ENCODE measurements at regions not wholly inside any gene's neighbourhood (a gene's known extent, or its start where the extent isn't known, plus 50 kb on each side); places are given as distances from the start of the nearest gene placed in this dataset.

GRCh38 chr12:91273560-91273959 is 90.9 kb upstream of the DCN start:
- TF ChIP-seq CTCF (IDR thresholded peaks at IDR 0.05; ENCODE audit: unreplicated experiment) = no peak
- H3K27me3 Mint-ChIP-seq (ENCODE audit: low read depth) = no peaks in the 10 kb centered on the region
- DNase-seq (ENCODE audit: low spot score in 2 of 2, unreplicated experiment in 2 of 2) = no peak
- H3K9me3 Mint-ChIP-seq = peaks cover 13% of the 10 kb centered on the region
- H3K4me1 Mint-ChIP-seq = peaks cover 58% of the 10 kb centered on the region
- H3K27ac Mint-ChIP-seq = peak overlapping the region; percentile 92
- H3K36me3 Mint-ChIP-seq = no peaks in the 10 kb centered on the region
- no peak overlapping the region for H3K4me3 Mint-ChIP-seq

- no peaks in the 10 kb centered on the region for H3K27me3 Mint-ChIP-seq (ENCODE audit: low read depth)
- peaks cover 13% of the 10 kb centered on the region for H3K9me3 Mint-ChIP-seq
- H3K4me3 Mint-ChIP-seq = no peak overlapping the region
- no peaks in the 10 kb centered on the region for H3K36me3 Mint-ChIP-seq
- H3K4me1 Mint-ChIP-seq = peaks cover 56% of the 10 kb centered on the region
- peak overlapping the region; percentile 40 for H3K27ac Mint-ChIP-seq
- TF ChIP-seq CTCF (IDR thresholded peaks at IDR 0.05; ENCODE audit: unreplicated experiment) = no peak
- DNase-seq (ENCODE audit: low spot score in 2 of 2, unreplicated experiment in 2 of 2) = no peak
These were observed 89.9 kb upstream of the DCN start for GRCh38 chr12:91272461-91273063.

GRCh38 chr12:91271185-91271584 is 88.6 kb upstream of the DCN start:
- TF ChIP-seq CTCF (IDR thresholded peaks at IDR 0.05; ENCODE audit: unreplicated experiment) = no peak
- Mint-ChIP-seq H3K9me3 (peaks cover 13% of the 10 kb centered on the region), H3K36me3 (no peaks in the 10 kb centered on the region), H3K27me3 (ENCODE audit: low read depth) (no peaks in the 10 kb centered on the region), H3K27ac (no peak overlapping the region), H3K4me1 (peaks cover 59% of the 10 kb centered on the region), H3K4me3 (no peak overlapping the region)
- DNase-seq (ENCODE audit: low spot score in 2 of 2, unreplicated experiment in 2 of 2) = no peak

- H3K36me3 Mint-ChIP-seq = no peaks in the 10 kb centered on the region
- no peak for TF ChIP-seq CTCF (IDR thresholded peaks at IDR 0.05; ENCODE audit: unreplicated experiment)
- H3K4me3 Mint-ChIP-seq = no peak overlapping the region
- peaks cover 16% of the 10 kb centered on the region for H3K9me3 Mint-ChIP-seq
- peaks cover 45% of the 10 kb centered on the region for H3K4me1 Mint-ChIP-seq
- DNase-seq (ENCODE audit: low spot score in 2 of 2, unreplicated experiment in 2 of 2) = no peak
- peak overlapping the region; percentile 79 for H3K27ac Mint-ChIP-seq
- H3K27me3 Mint-ChIP-seq (ENCODE audit: low read depth) = no peaks in the 10 kb centered on the region
These were observed 84.4 kb upstream of the DCN start for GRCh38 chr12:91267039-91267438.

GRCh38 chr12:91264178-91264577 is 81.6 kb upstream of the DCN start:
- H3K27ac Mint-ChIP-seq = peak overlapping the region; percentile 22
- H3K9me3 Mint-ChIP-seq = peaks cover 23% of the 10 kb centered on the region
- H3K4me1 Mint-ChIP-seq = peaks cover 39% of the 10 kb centered on the region
- TF ChIP-seq CTCF (IDR thresholded peaks at IDR 0.05; ENCODE audit: unreplicated experiment) = no peak
- no peak overlapping the region for H3K4me3 Mint-ChIP-seq
- H3K27me3 Mint-ChIP-seq (ENCODE audit: low read depth) = no peaks in the 10 kb centered on the region
- peaks cover 7% of the 10 kb centered on the region for H3K36me3 Mint-ChIP-seq
- DNase-seq (ENCODE audit: low spot score in 2 of 2, unreplicated experiment in 2 of 2) = no peak

Data from mesothelial cell of epicardium (in vitro differentiated cells).